WERI-Rb-1 (cell line): ENCODE measurements at regions not wholly inside any gene's neighbourhood (a gene's known extent, or its start where the extent isn't known, plus 50 kb on each side); places are given as distances from the start of the nearest gene placed in this dataset.
"Not testable (repeated sequence)": the region's sequence is repeated elsewhere in the genome, so short reads cannot be mapped to it uniquely, and the experiment has no call there.

ENCODE experiments used
- DNase-seq: peaks from one replicate; pipeline ENCODE4 v3.0.0-alpha.2; 2020
- H3K27ac ChIP-seq: fragments of 250-450 bp; sonication (Bioruptor Pico); 2 replicates; pipeline ENCODE4 v1.5.1; 2020; ENCODE audit warnings: mild to moderate bottlenecking, moderate library complexity
- H3K27me3 ChIP-seq: fragments of 250-450 bp; sonication (Bioruptor Pico); 2 replicates; pipeline ENCODE4 v1.5.1; 2021; ENCODE audit warnings: mild to moderate bottlenecking, low read depth, moderate library complexity; ENCODE audit not compliant: insufficient read depth, severe bottlenecking
- H3K36me3 ChIP-seq: fragments of 250-450 bp; sonication (Bioruptor Pico); 2 replicates; pipeline ENCODE4 v1.5.1; 2020; ENCODE audit warnings: mild to moderate bottlenecking, moderate library complexity
- H3K4me3 ChIP-seq: 2 replicates; pipeline ENCODE4 v1.5.1; 2011; ENCODE audit warnings: low read depth, mild to moderate bottlenecking, control low read depth, low read length
- H3K9me3 ChIP-seq: fragments of 250-450 bp; sonication (Bioruptor Pico); 2 replicates; pipeline ENCODE4 v1.5.1; 2021; ENCODE audit warnings: mild to moderate bottlenecking, moderate library complexity; ENCODE audit not compliant: severe bottlenecking
- CTCF ChIP-seq: IDR thresholded peaks from 2 replicates; pipeline ENCODE4 v1.5.1; 2011; ENCODE audit warnings: low read depth, mild to moderate bottlenecking, control low read depth, inconsistent platforms, low read length

- no peaks in the 10 kb centered on the region for H3K36me3 ChIP-seq
- TF ChIP-seq CTCF = no peak
- no peaks in the 10 kb centered on the region for H3K9me3 ChIP-seq
- DNase-seq = no peak
- no peaks in the 10 kb centered on the region for H3K27me3 ChIP-seq
- H3K27ac ChIP-seq = no peak overlapping the region
- no peak overlapping the region for H3K4me3 ChIP-seq
These were observed 629.5 kb upstream of the KCNMB2 start for GRCh38 chr3:177906578-177907229.

GRCh38 chr3:177909530-177909929 lies 626.7 kb upstream of the KCNMB2 start:
- not testable (repeated sequence) for H3K4me3 ChIP-seq, H3K9me3 ChIP-seq, H3K36me3 ChIP-seq, H3K27ac ChIP-seq, DNase-seq, H3K27me3 ChIP-seq

GRCh38 chr3:177914224-177914623 lies 622.0 kb upstream of the KCNMB2 start:
- no peak for TF ChIP-seq CTCF
- Histone ChIP-seq H3K27me3 (no peaks in the 10 kb centered on the region), H3K9me3 (no peaks in the 10 kb centered on the region), H3K4me3 (no peak overlapping the region), H3K36me3 (no peaks in the 10 kb centered on the region), H3K27ac (no peak overlapping the region)
- DNase-seq = no peak

GRCh38 chr3:177916461-177916860 lies 619.8 kb upstream of the KCNMB2 start:
- H3K4me3 ChIP-seq = no peak overlapping the region
- H3K27me3 ChIP-seq = no peaks in the 10 kb centered on the region
- no peak for TF ChIP-seq CTCF
- H3K9me3 ChIP-seq = no peaks in the 10 kb centered on the region
- no peak for DNase-seq
- no peaks in the 10 kb centered on the region for H3K36me3 ChIP-seq
- no peak overlapping the region for H3K27ac ChIP-seq

- no peak for DNase-seq
These were observed 618.9 kb upstream of the KCNMB2 start for GRCh38 chr3:177917234-177917861.

GRCh38 chr3:177921153-177921552 lies 615.1 kb upstream of the KCNMB2 start:
- Histone ChIP-seq H3K9me3 (no peaks in the 10 kb centered on the region), H3K27me3 (no peaks in the 10 kb centered on the region), H3K27ac (no peak overlapping the region), H3K4me3 (no peak overlapping the region), H3K36me3 (no peaks in the 10 kb centered on the region)
- TF ChIP-seq CTCF = no peak
- no peak for DNase-seq

More at GRCh38 chr3:177917234-177917861, 618.9 kb upstream of the KCNMB2 start:
- no peak for TF ChIP-seq CTCF
- Histone ChIP-seq H3K27ac (no peak overlapping the region), H3K27me3 (no peaks in the 10 kb centered on the region), H3K36me3 (no peaks in the 10 kb centered on the region), H3K9me3 (no peaks in the 10 kb centered on the region), H3K4me3 (no peak overlapping the region)
